ENCODE measurements at regions not wholly inside any gene's neighbourhood (a gene's known extent, or its start where the extent isn't known, plus 50 kb on each side); places are given as distances from the start of the nearest gene placed in this dataset.

- TF ChIP-seq CTCF (optimal IDR thresholded peaks at IDR 0.05 in 1 of 3, IDR thresholded peaks at IDR 0.05 in 1 of 3, conservative IDR thresholded peaks at IDR 0.05 in 1 of 3; ENCODE audit: extremely low read depth in 1 of 3, insufficient read depth in 2 of 3, low read length in 3 of 3): no peak
- no peak for TF ChIP-seq EZH2 (IDR thresholded peaks at IDR 0.05; ENCODE audit: low read length)
Observed at GRCh38 chr10:88094795-88095194, 231.4 kb downstream of the PTEN start.
